PC-3 (cell line): ENCODE measurements at regions not wholly inside any gene's neighbourhood (a gene's known extent, or its start where the extent isn't known, plus 50 kb on each side); places are given as distances from the start of the nearest gene placed in this dataset.

ENCODE experiments used
- EZH2 ChIP-seq: fragments of 300-600 bp; sonication (generic); IDR thresholded peaks from one replicate; pipeline ENCODE4 v1.6.1; 2017; ENCODE audit warnings: antibody characterized with exemption, mild to moderate bottlenecking, low read length; ENCODE audit not compliant: unreplicated experiment
- TF ChIP-seq, protein P1 (sequence below): fragments of 300-600 bp; sonication (generic); conservative IDR thresholded peaks from 2 replicates; pipeline ENCODE4 v1.5.1; 2017; ENCODE audit warnings: antibody characterized with exemption, low read depth, mild to moderate bottlenecking, low read length

GRCh38 chr16:49204191-49204590, 77.4 kb downstream of the CBLN1 start:
- no peak for TF ChIP-seq EZH2
- TF ChIP-seq, protein P1, sequence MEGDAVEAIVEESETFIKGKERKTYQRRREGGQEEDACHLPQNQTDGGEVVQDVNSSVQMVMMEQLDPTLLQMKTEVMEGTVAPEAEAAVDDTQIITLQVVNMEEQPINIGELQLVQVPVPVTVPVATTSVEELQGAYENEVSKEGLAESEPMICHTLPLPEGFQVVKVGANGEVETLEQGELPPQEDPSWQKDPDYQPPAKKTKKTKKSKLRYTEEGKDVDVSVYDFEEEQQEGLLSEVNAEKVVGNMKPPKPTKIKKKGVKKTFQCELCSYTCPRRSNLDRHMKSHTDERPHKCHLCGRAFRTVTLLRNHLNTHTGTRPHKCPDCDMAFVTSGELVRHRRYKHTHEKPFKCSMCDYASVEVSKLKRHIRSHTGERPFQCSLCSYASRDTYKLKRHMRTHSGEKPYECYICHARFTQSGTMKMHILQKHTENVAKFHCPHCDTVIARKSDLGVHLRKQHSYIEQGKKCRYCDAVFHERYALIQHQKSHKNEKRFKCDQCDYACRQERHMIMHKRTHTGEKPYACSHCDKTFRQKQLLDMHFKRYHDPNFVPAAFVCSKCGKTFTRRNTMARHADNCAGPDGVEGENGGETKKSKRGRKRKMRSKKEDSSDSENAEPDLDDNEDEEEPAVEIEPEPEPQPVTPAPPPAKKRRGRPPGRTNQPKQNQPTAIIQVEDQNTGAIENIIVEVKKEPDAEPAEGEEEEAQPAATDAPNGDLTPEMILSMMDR = no peak
